ENCODE measurements at regions not wholly inside any gene's neighbourhood (a gene's known extent, or its start where the extent isn't known, plus 50 kb on each side); places are given as distances from the start of the nearest gene placed in this dataset.

GRCh38 chr14:44712024-44712815 lies 205.1 kb upstream of the FSCB start:
- no peak for DNase-seq
- Histone ChIP-seq H3K4me3 (no peak overlapping the region), H3K27me3 (no peaks in the 10 kb centered on the region), H3K27ac (no peak overlapping the region), H3K9me3 (no peaks in the 10 kb centered on the region), H3K4me1 (no peaks in the 10 kb centered on the region), H3K36me3 (no peaks in the 10 kb centered on the region)
- TF ChIP-seq POLR2A (IDR thresholded peaks at IDR 0.05), result no peak
- no peak for TF ChIP-seq CTCF (IDR thresholded peaks at IDR 0.05)

- TF ChIP-seq POLR2A (IDR thresholded peaks at IDR 0.05) (no peak), CTCF (IDR thresholded peaks at IDR 0.05) (no peak)
- DNase-seq, result no peak
- no peaks in the 10 kb centered on the region for H3K4me1 ChIP-seq
- no peaks in the 10 kb centered on the region for H3K9me3 ChIP-seq
- H3K4me3 ChIP-seq, result no peak overlapping the region
- no peaks in the 10 kb centered on the region for H3K27me3 ChIP-seq
- H3K36me3 ChIP-seq, result no peaks in the 10 kb centered on the region
- no peak overlapping the region for H3K27ac ChIP-seq
These were observed 194.6 kb upstream of the FSCB start for GRCh38 chr14:44701563-44702263.

- TF ChIP-seq POLR2A (IDR thresholded peaks at IDR 0.05), result no peak
- no peak for TF ChIP-seq CTCF (IDR thresholded peaks at IDR 0.05)
- H3K4me3 ChIP-seq, result no peak overlapping the region
- DNase-seq, result no peak
- no peaks in the 10 kb centered on the region for H3K36me3 ChIP-seq
- no peaks in the 10 kb centered on the region for H3K27me3 ChIP-seq
- H3K4me1 ChIP-seq, result no peaks in the 10 kb centered on the region
- no peak overlapping the region for H3K27ac ChIP-seq
- no peaks in the 10 kb centered on the region for H3K9me3 ChIP-seq
These were observed 193.6 kb upstream of the FSCB start for GRCh38 chr14:44700694-44701093.

GRCh38 chr14:44700184-44700583 lies 193.1 kb upstream of the FSCB start:
- no peak for TF ChIP-seq POLR2A (IDR thresholded peaks at IDR 0.05)
- TF ChIP-seq CTCF (IDR thresholded peaks at IDR 0.05), result no peak
- no peaks in the 10 kb centered on the region for H3K4me1 ChIP-seq
- no peaks in the 10 kb centered on the region for H3K9me3 ChIP-seq
- DNase-seq, result no peak
- H3K27me3 ChIP-seq, result no peaks in the 10 kb centered on the region
- no peak overlapping the region for H3K27ac ChIP-seq
- no peaks in the 10 kb centered on the region for H3K36me3 ChIP-seq
- no peak overlapping the region for H3K4me3 ChIP-seq

GRCh38 chr14:44699391-44699790 lies 192.3 kb upstream of the FSCB start:
- H3K4me3 ChIP-seq, result no peak overlapping the region
- no peaks in the 10 kb centered on the region for H3K9me3 ChIP-seq
- H3K27me3 ChIP-seq, result no peaks in the 10 kb centered on the region
- DNase-seq, result no peak
- TF ChIP-seq CTCF (IDR thresholded peaks at IDR 0.05), result no peak
- TF ChIP-seq POLR2A (IDR thresholded peaks at IDR 0.05), result no peak
- H3K36me3 ChIP-seq, result no peaks in the 10 kb centered on the region
- no peaks in the 10 kb centered on the region for H3K4me1 ChIP-seq
- no peak overlapping the region for H3K27ac ChIP-seq

Measured in Peyer's patch (tissue), 4 donors.